GM10266 (cell line): ENCODE measurements at regions not wholly inside any gene's neighbourhood (a gene's known extent, or its start where the extent isn't known, plus 50 kb on each side); places are given as distances from the start of the nearest gene placed in this dataset.

Experiments
- DNase-seq: peaks from one replicate; pipeline ENCODE4 v3.0.0; 2012; ENCODE audit errors: extremely low spot score
- CTCF ChIP-seq: IDR thresholded peaks from 2 replicates; pipeline ENCODE4 v1.5.1; 2012; ENCODE audit warnings: mild to moderate bottlenecking, low read depth; ENCODE audit not compliant: control insufficient read depth, insufficient read depth; ENCODE audit errors: missing control alignments

DNA sequence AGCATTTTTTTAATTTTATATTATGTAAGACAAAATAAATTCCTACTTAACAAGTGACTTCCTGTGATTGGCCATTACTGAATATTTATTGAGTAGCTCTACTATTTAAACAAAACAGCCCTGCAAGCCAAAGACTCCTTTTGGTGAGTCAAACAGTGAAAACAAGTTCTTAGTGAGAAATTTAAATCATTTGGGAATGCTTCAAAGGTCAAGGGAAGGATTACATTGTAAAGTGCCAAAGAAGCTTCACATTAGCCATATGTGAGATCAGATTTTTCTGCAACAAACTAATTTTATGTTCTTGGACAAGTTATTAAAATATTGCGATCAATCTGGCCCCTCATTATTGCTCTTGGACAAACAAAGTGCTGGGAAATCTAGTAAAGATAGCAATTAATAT lies 795.4 kb upstream of the MGAT4C start:
- TF ChIP-seq CTCF = no peak

DNA sequence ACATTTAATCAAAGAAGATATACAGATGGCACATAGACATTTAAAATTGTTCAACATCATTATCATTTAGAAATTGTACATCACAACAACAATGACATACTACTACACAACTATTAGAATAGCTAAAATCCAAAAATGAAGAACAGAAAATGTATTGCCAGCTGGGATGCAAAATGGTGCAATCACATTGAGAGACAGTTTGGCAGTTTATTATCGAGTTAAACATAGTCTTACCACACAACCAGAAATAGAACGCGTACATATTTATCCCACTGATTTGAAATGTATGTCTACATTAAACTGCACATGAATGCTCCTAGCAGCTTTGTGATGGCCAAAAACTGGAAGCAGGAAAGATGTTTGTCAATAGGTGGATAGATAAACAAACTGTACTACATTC lies 791.5 kb upstream of the MGAT4C start:
- TF ChIP-seq CTCF = no peak
- DNase-seq = no peak

More for the DNA sequence above, 795.4 kb upstream of the MGAT4C start:
- no peak for DNase-seq

DNA sequence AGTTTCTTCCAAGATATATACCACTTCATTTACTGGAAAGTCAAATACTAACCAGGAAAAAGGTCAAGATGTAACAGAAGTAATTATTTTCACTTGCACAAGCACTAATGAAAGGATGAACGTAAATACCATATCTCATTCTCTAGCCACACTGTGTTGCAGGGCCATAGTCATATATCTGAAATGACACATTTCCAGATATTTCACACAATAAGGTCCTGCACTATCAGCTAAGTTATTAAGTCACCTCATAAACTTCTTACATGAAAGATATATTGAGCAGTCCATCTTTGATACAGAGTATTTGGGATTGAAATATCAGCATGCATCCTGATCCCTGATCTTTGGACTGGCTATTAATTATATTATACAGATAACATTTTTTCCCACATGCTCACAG lies 783.3 kb upstream of the MGAT4C start:
- no peak for TF ChIP-seq CTCF
- no peak for DNase-seq

- no peak for TF ChIP-seq CTCF
- no peak for DNase-seq
Measured at GRCh38 chr12:87038098-87038497, 781.9 kb upstream of the MGAT4C start.

DNA sequence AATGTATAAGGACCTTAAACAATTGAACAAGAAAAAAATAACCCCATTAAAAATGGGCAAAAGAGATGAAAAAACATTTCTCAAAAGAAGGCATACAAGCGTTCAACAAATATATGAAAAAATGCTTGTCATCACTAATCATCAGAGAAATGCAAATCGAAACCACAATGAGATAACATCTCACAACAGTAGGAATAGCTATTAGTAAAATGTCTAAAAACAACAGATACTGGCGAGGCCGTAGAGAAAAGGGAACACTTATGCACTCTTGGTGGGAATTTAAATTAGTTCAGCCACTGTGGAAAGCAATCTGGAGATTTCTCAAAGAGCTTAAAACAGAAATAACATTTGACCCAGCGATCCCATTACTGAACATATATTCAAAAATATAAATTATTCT lies 769.8 kb upstream of the MGAT4C start:
- TF ChIP-seq CTCF = no peak
- DNase-seq = no peak

GRCh38 chr12:87021400-87021799 lies 765.2 kb upstream of the MGAT4C start:
- TF ChIP-seq CTCF = no peak
- DNase-seq = no peak

DNA sequence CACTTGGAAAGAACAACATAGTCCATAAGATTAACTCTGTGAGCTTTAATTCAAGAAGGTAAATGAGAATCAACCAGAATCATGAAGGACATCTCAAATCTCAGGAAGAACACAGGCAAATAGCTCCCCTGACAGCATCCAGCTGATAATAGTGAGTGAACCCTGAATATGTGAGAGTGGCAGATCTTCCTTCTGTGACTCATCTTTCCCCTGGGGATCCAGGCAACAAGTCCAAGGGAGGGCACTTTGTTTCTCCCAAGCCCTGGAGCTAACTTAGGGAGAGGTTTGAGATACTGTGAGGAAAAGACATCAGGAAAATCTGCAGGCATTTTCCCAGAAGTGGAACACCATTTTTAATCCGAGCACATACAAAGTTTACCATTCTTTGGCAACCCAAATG lies 763.9 kb upstream of the MGAT4C start:
- DNase-seq = no peak
- TF ChIP-seq CTCF = no peak
